ENCODE measurements at regions not wholly inside any gene's neighbourhood (a gene's known extent, or its start where the extent isn't known, plus 50 kb on each side); places are given as distances from the start of the nearest gene placed in this dataset.

GRCh38 chr10:9605231-9605630 is 1412.4 kb upstream of the CELF2 start:
- H3K4me3 ChIP-seq (ENCODE audit: low read depth, low read length) = no peak overlapping the region
- TF ChIP-seq, protein P1, sequence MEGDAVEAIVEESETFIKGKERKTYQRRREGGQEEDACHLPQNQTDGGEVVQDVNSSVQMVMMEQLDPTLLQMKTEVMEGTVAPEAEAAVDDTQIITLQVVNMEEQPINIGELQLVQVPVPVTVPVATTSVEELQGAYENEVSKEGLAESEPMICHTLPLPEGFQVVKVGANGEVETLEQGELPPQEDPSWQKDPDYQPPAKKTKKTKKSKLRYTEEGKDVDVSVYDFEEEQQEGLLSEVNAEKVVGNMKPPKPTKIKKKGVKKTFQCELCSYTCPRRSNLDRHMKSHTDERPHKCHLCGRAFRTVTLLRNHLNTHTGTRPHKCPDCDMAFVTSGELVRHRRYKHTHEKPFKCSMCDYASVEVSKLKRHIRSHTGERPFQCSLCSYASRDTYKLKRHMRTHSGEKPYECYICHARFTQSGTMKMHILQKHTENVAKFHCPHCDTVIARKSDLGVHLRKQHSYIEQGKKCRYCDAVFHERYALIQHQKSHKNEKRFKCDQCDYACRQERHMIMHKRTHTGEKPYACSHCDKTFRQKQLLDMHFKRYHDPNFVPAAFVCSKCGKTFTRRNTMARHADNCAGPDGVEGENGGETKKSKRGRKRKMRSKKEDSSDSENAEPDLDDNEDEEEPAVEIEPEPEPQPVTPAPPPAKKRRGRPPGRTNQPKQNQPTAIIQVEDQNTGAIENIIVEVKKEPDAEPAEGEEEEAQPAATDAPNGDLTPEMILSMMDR (IDR thresholded peaks at IDR 0.05; ENCODE audit: low read depth, low read length, missing control alignments) = no peak
- no peak for DNase-seq (ENCODE audit: low read depth)

GRCh38 chr10:9608602-9609001 is 1409.1 kb upstream of the CELF2 start:
- TF ChIP-seq, protein P1 (IDR thresholded peaks at IDR 0.05; ENCODE audit: low read depth, low read length, missing control alignments) = no peak
- DNase-seq (ENCODE audit: low read depth) = no peak
- H3K4me3 ChIP-seq (ENCODE audit: low read depth, low read length) = no peak overlapping the region

- DNase-seq (ENCODE audit: low read depth) = peak; percentile 22
- TF ChIP-seq, protein P1 (IDR thresholded peaks at IDR 0.05; ENCODE audit: low read depth, low read length, missing control alignments) = no peak
- no peak overlapping the region for H3K4me3 ChIP-seq (ENCODE audit: low read depth, low read length)
Measured at GRCh38 chr10:9613338-9614075, 1404.2 kb upstream of the CELF2 start.

GRCh38 chr10:9615189-9615588 is 1402.5 kb upstream of the CELF2 start:
- no peak for DNase-seq (ENCODE audit: low read depth)
- TF ChIP-seq, protein P1 (IDR thresholded peaks at IDR 0.05; ENCODE audit: low read depth, low read length, missing control alignments) = no peak
- H3K4me3 ChIP-seq (ENCODE audit: low read depth, low read length) = no peak overlapping the region

DNA sequence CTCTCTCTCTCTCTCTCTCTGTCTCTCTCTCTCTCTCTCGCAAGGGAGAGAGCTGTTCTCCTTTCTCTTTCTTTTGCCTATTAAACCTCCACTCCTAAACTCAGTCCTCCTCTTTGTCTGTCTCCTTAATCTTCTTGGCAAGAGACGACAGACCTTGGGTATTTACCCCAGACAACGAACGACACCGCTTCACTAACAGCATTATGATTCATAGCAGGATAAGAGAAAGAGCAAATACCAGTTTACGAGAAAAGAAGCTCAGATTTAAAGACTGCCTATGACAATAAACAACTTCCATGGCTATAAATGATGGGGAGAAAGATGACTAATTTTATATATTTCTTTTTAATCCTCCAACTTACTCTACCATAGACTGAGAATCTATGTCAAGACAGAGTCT is 1396.5 kb upstream of the CELF2 start:
- TF ChIP-seq, protein P1 (IDR thresholded peaks at IDR 0.05; ENCODE audit: low read depth, low read length, missing control alignments) = no peak
- no peak for DNase-seq (ENCODE audit: low read depth)
- H3K4me3 ChIP-seq (ENCODE audit: low read depth, low read length) = no peak overlapping the region

- TF ChIP-seq, protein P1 (IDR thresholded peaks at IDR 0.05; ENCODE audit: low read depth, low read length, missing control alignments) = no peak
- H3K4me3 ChIP-seq (ENCODE audit: low read depth, low read length) = no peak overlapping the region
- DNase-seq (ENCODE audit: low read depth) = no peak
Measured at GRCh38 chr10:9625304-9625703, 1392.4 kb upstream of the CELF2 start.

DNA sequence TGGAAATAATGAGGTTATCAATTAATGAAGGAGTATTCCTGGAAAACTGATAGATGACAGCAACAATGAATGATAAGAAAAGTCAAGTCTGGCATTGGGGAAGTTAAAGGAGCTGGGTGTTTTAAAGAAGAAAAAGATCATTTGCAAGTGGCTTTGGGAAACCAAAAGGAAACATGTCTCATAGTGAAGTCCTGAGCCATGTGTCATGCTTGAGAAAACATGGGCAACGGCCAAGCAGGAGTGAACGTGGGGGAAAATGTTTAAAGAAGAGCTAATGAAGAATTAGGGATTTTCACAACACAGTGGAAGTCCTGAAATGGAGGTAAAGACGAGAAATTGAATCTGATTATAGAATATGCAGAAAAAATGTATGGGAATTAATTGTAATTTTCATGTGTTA is 1383.2 kb upstream of the CELF2 start:
- H3K4me3 ChIP-seq (ENCODE audit: low read depth, low read length) = no peak overlapping the region
- DNase-seq (ENCODE audit: low read depth) = no peak

More for the DNA sequence above, 1383.2 kb upstream of the CELF2 start:
- TF ChIP-seq, protein P1 (IDR thresholded peaks at IDR 0.05; ENCODE audit: low read depth, low read length, missing control alignments) = no peak
